ENCODE measurements at regions not wholly inside any gene's neighbourhood (a gene's known extent, or its start where the extent isn't known, plus 50 kb on each side); places are given as distances from the start of the nearest gene placed in this dataset.
"Not testable (repeated sequence)": the region's sequence is repeated elsewhere in the genome, so short reads cannot be mapped to it uniquely, and the experiment has no call there.

DNA sequence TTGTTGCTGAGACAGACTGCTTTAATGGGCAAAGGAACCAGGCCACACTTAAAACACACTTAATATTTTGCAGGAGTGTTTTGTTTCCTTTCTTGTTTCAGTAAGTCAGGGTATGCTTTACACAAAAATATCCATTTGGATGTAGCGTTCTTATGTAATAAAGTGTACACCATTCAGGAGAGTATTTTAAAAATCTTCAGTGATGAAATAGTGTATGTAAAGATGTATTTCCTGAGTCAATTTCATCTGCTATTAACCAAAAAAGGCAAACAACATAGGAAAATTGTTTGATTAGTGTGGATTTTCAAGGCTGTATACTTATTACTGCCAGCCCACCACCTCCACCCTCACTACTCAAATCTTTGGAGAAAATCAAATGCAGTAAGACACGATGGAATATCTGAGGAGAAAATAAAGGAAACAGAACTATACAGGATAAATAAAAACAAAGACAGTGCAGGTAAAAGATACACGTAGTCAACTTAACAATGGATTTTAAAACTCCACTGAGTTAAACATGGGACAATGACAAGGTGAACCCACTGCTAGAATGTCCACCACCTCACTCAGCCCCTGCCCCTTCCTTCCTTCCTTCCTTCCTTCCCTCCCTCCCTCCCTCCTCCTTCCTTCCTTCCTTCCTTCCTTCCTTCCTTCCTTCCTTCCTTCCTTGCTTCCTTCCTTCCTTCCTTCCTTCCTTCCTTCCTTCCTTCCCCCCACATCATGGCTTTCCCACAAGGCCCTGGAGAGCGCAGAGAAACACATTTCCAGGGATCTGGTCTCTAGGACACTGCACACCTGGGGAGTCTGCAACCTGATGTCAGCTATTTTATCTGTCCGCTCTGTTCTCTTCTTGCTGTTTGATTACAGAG is 360.3 kb downstream of the IRS2 start:
- no peak for DNase-seq

DNA sequence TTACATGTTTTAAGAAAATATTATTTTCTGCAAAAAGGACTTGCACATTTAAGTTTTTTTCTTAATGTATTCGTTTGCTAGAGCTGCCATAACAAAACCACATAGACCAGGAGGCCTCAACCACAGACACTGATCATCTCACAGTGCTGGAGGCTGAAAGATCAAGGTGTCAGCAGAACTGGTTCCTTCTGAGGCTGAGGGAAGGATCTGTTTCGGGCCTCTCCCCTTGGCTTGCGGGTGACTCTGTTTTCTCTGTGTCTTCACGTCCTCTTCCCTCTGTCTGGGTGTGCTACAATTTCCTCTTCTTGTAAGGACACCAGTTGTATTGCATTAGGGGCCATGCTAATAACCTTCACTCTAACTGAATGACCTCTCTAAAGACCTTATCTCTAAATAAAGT is 364.2 kb downstream of the IRS2 start:
- DNase-seq, result no peak

DNA sequence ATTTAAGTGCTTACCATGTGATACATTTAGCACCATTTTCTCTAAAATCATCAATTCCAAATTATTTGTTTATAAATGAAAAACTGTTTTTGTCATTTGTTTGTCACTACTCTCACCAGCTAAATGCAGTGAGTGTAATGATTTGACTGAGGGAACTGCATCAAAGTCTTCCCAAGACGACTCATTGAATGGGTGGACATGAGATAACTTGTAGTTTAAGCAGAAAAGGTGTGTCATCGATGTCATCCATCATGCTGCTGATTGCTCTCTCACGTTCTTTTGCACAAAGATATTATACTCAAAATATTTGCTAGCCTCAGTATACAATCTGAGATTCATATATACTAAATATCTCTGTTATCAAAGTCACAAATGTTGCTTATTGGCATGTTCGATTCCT is 366.5 kb downstream of the IRS2 start:
- no peak for DNase-seq

DNA sequence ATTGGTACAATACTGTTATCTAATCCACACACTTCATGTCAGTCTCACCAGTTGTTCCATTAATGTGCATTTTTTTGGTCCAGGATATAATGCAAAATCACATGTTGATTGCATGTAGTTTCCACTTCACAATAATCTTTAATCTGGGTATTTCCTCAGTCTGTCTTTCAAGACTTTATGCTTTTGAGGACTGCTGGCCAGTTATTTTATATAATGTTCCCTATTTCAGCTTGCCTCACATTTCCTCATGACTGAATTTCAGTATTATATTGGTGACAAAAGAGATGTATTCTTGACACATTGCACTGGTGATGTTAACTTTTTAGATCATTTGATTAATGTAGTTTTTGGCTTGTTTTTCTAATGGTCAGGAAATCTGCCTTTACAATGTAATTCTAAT is 368.3 kb downstream of the IRS2 start:
- no peak for DNase-seq

DNA sequence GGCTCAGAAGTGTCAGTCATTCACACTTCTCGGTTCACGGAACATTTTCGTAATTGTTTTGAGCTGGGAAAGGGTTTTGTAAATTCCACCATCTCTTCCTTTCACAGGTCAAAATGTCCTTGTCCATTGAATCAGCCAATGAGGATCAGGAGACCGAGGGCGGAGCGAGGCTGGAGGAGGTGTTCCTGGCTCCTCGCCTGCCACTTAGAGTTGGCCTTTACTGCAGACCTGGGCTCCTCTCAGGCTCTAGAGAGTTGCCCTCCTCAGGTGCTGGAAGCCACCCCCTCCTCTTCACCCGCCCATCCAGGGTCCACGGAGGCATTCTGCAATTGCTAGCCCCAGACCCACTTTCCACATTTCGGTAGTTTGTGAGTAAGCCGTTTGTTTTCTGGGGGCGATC is 370.4 kb downstream of the IRS2 start:
- no peak for DNase-seq

DNA sequence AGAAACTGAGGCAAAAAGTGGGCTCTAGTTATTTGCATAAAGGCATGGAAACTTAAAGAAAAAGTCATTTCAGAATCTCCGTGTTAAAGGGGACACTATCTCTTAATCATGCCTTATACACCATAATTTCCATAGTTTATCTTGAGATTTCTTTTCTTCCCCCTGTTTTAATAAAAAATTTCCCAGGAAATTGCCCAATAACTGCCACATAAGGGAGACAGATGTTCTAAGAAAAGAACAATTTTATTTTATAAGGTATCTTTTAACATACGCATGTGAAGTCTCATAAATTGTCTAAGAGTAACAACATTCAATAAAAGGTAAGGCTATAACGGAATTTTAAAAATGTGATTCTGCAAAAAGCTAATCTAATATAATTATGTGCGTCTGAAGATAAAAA is 371.3 kb downstream of the IRS2 start:
- no peak for DNase-seq

DNA sequence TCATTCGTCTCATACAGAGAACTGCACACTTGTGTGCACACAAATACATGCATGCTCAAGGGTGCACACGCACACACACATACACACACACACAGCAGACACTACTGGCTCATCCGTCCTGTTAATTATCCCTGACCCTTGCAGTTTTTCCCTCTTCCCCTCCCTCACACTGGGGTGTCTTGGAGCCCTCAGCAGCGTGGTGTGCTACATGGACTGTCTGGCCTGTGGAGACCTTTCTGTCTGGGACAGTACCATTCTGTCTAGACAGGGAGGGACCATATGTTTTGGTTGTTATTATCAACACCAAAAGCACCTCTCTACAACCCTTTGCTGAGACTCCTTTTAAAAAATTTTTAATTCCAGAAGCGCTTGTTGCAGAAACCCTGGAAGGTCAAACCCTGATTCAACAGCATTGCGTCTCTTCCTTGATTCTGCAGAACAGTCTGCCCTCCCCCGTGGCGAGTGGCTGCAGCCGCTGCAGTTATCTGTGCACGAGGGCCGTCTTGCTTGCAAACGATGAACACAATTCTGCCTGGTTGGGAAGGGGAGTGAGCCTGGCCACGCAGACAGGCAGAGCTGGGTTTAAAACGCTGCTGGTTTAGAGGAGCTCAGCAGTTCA is 374.0 kb downstream of the IRS2 start:
- DNase-seq, result peak; percentile 37

DNA sequence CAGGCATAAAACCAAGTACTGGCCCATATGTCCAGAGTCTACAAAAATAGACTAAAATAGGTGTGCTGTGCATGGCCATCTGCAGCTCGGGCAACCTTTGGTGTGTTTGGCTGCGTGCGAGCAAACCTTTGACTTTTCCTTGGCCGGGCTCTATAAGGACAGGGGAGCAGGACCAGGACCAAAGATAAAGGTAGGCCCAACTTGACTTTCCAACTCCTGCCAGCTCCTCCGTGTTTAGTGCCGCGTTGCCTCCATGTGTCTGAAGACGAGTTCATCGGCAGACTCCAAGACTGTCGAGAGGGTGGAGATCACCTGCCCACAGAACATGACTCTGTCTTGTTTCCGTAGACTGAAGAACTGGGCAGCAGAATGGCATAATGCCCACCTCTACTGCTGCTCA is 375.5 kb downstream of the IRS2 start:
- DNase-seq, result no peak

DNA sequence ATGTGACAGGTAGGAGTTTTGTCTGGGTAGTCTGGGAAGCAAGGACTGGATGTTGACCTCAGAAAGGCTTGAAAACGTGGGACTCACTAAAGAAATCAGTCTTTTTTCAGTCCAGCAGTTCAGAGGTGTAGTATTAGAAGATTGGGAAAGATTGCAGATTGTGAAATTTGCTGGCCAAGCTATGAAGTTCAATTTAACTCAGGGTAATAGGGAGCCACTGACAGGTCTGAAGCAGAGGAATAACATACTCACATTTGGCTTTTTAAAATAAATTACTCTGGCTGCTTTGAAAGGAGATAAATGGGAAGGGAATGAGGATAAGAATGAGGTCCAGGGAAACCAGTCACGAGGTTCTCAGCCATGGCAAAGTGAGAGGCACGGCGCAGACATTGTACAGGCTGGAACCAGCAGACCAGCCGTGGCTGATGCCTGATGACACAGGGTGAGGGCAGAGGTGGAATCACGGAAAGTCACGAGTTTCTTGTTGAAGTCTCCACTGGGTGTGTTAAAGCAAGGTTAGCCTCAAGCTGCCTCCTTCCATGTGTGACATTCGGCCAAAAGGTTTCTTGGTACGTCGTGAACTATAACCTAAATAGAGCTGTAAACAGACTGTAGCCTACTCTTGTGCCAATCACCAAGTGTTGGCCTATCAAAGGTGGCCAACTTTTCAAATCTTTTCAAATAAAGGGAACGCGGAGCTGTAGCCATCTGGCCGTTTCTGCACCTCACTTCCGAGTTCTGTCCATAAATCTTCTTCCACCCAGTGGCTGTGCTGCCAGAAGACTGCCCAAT is 377.6 kb downstream of the IRS2 start:
- no peak for DNase-seq

DNA sequence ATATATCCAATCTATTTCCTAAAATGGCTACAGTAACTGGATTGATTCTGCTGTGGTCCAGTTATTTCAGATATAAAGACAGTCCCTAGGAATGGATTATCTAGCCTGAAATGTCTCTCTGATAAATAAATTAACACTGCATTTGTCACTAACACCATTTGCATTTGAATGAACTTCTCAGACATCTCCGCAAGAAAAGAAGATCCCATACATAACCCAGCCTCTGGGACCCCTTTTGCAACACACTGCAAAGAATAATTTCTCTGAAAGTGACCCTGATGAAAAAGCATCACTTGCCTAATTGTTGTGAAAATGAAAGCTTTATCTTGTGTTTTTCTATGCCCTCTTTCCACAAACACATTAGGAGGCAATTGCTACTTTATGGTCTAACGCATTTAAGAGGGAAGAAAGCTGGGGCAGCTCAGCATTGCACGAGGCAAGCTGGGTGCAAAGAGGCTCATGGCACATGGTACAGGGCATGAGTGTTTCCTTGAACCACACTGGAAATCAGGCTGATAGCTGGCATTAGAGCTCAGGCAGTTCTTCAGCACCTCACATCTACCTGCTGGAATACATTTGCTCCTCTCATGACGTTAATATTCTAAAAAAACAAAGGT is 379.9 kb downstream of the IRS2 start:
- DNase-seq, result no peak

DNA sequence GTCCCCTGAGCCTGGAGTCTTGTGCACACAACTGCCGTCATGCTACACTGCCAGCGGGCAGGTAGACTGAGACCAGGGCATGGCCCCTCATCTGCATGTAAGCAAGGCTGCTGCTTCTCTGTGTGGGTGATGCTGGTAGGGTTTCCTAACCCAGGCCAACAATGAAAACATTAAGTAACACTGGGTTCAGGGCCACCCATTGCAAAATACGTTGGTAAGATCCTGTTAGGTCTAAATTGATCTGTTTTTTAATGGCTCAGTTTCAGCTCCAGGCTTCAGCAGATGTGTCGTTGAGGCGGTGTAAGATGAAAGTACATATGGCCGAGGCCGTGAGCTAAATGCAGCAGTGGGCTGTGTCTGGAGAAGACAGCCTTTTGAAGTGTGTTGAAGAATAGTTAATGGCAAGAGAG is 383.4 kb downstream of the IRS2 start:
- no peak for DNase-seq

DNA sequence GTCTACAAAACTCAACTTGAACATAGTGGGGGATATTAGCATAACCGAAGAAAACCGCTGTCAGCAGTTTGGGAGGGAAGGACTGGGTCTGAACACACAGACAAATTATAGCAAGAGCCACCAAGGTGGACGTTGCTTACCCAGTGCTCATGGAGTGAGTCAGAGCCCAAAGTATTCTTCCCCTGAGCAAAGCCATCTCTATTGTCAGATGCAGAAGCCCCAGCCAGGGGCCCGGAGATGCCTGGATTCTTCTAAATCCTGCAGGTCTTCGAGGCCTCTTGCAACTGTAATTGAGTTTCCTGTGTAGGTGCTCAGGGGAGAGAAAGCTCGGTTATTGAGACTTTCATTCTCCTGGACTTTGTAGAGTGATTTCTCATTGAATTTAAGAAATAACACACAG is 384.5 kb downstream of the IRS2 start:
- no peak for DNase-seq

DNA sequence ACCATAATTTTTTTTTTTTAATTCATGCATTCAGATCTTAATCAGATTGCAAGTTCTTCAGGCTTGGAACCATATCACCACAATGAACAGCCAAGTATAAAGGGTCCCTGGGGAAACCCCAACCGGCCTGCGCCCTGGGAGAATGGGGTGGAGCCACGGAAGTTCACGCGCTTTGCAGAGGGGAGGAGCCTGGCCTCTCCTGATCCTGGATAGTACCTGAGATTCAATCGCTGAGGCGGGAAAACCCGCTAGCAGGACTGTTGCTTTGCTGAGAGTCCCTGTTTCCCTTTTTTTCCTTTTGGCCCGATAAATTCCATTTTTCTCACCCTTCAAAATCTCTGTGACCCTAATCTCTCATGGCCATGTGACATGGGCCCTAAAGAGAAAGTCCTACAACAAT is 385.1 kb downstream of the IRS2 start:
- no peak for DNase-seq

DNA sequence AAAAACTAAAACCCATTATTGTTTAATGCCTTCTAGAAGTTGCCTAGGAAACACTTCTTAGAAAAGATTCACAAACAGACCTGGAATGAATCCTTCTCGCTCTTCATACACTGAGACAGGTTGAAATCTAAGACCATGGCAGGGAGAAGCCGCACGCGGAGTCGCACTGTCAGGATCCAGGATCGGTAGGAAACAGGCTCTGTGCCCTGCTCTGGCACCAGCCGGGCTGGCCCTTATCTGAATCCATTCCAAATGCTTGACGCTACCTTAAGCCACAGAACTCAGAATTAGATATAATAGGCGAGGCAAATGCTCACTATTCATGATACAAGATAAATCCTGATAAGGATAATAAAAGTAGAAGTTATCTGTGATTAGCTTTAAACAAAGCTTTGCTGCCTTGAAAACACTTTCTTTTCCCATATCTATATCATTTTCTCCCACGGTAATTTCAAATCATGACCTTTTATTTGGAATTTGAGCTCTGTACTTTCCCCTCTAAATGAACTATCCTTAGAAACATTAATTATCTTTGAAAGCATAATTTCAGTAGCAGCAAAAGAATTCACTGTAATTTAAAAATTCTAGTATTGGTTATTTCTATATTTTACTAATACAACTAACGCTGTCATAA is 385.6 kb downstream of the IRS2 start:
- no peak for DNase-seq

DNA sequence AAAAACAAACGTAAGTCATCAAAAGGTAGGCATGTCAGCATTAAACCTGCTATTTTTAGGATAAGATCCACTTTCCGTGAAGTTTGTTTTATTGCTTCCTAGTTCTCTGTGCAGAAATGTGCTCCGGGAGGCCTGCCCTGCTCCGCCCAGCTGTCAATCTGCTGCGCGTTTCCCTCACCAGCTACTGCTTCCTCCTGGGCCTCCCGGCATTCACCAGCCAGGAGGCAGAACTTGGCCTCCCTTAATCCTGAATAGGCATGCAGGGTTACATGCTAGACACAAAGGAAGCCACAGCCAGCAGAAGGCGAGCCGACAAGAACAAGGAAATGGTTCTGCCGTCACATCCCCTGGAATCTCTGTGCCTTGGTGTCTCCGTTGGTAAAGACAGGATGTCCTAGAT is 386.2 kb downstream of the IRS2 start:
- no peak for DNase-seq

DNA sequence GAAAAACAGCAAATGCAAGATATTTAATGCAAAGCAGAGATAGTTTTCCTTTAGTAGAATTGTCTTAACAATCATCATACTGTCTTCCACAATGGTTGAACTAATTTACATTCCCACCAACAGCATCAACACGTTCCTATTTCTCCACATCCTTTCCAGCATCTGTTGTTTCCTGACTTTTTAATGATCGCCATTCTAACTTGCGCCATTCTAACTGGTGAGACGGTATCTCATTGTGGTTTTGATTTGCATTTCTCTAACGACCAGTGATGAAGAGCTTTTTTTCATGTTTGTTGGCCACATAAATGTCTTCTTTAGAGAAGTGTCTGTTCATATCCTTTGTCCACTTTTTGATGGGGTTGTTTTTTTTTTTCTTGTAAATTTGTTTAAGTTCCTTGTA is 388.3 kb downstream of the IRS2 start:
- DNase-seq, result not testable (repeated sequence)

DNA sequence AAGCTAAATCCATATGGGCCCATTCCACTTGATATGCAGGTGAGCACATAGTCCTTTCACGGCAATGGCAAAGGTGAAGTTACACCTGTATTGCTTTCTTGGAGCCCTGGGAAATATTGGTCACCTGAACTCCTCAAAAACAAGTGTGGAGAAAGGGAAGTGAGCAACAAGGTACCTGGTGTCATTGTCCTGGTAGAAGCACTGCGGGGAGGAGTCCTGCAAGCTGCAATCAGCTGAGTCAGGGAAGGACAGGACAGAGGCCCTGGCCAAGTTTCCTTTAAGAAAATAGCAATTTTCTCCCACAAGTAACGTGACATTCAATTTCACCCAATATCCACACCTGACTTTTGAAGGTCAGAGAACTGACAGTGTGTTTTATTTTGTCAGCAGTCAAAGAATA is 389.1 kb downstream of the IRS2 start:
- no peak for DNase-seq

DNA sequence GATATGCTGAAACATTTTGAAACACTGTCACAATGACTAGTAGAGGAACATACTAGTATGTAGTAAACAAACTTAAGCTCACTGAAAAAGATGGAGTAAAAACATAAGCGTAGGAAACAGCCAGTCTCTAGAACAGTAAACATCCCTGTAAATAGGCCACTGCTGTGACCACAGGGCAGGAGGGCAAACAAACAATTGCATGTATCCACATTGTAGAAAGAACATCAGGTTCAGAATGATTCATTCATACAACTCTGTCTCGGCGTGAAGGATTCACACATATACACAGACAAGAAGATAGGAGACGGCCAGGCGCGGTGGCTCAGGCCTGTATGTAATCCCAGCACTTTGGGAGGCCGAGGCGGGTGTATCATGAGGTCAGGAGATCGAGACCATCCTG is 390.1 kb downstream of the IRS2 start:
- no peak for DNase-seq

DNA sequence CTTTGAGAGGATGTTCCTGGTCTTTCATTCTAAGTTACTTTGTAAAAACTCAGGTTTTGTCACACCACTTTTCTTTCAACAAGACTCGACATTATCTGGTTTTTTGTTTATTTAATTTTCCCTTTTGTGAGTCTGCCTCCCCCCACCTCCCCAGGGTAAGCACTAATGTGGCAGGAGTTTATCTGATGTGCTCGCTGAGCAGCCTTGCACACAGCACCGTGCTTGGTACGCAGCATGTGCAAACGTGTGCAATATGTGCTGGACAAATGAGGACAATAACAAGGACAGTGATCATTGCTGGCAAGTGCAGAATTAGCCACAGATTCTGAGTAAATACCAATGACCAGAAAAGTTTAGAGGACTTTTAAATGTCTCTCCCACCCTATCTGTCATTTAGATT is 391.4 kb downstream of the IRS2 start:
- no peak for DNase-seq

DNA sequence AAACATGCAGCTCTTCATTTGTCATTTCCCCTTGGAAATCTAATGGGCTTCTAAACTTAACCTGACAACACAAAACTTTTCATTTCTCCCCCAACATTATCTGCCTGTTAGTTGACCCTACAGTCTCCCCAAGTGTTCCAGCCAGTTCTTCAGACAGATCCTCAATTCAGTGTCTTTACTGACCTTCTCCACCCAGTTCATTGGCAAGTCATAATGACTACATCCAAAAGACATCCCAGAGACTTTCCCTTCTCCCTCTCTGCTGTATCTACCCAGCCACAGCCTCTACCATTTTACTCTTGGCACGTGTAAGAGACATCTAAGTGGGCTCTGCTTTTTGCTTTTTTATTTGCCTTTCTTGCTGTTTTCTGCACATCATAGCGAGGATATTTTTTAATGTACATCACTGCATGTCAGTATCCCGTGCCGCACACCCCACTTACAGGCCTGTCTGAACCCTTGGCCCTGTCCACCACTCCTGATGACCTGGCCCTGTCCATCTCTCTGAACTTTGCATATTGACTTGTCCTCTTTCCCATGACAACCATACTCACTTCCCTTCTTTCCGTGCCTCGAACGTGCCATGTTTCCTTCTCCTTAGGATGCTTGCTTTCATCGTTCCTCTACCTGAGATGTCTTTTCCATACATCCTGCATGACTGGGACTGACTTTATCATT is 391.9 kb downstream of the IRS2 start:
- DNase-seq, result no peak

DNA sequence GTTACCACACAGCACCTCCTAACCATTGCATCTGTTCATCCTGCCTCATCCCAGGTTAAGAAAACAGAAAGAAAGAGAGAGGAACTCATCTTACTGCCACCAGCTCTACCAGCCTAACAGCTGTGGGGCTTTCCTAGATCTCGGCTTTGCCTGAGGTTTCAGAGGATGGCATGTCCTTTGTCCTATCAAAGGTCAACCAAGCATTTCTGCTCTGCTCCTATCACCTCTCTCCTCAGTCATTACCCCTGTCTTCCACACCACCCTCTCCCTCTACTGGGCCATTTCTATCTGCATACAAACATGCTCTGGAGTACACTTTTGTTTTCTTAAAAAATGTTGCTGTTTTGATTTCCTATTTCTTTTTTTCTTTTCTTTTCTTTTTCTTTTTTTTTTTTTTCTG is 393.3 kb downstream of the IRS2 start:
- DNase-seq, result no peak

DNA sequence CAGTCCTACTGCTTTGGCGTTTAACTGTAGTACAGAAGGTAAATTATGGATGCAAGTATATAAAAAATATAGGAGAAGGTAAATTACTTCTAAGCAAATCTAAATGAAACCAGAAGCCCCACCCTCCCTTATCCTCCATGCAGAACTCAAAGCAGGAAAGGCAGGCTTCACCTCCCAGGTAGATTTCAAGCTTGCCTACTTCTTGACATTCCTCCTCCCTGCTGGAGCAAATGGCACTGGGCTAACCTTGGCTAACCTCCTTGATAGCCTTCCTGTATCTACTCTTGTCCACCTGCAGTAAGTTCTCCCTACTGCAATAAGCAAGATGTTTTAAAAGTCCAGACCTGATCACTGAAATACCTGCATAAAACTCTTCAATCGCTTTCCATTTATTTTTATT is 396.0 kb downstream of the IRS2 start:
- no peak for DNase-seq
